Fibroblast of pulmonary artery (primary cell): ENCODE measurements at regions not wholly inside any gene's neighbourhood (a gene's known extent, or its start where the extent isn't known, plus 50 kb on each side); places are given as distances from the start of the nearest gene placed in this dataset.

Experiments
- DNase-seq: peaks from one replicate; pipeline ENCODE4 v3.0.0-alpha.2; 2010; ENCODE audit warnings: low read depth
- H3K4me3 ChIP-seq: replicated peaks from 2 replicates; pipeline ENCODE4 v1.5.1; 2011; ENCODE audit warnings: low read depth, mild to moderate bottlenecking, control low read depth, low read length, moderate library complexity
- CTCF ChIP-seq: IDR thresholded peaks from 2 replicates; pipeline ENCODE4 v1.5.1; 2011; ENCODE audit warnings: mild to moderate bottlenecking, control low read depth, low read length, inconsistent platforms; ENCODE audit errors: missing control alignments

- no peak for TF ChIP-seq CTCF
- no peak for DNase-seq
- no peak overlapping the region for H3K4me3 ChIP-seq
These were observed 93.7 kb upstream of the SPON1 start for GRCh38 chr11:13868710-13869397.

GRCh38 chr11:13869398-13869886, 93.1 kb upstream of the SPON1 start:
- no peak for DNase-seq
- no peak for TF ChIP-seq CTCF
- no peak overlapping the region for H3K4me3 ChIP-seq

GRCh38 chr11:13874597-13874996, 87.9 kb upstream of the SPON1 start:
- no peak for TF ChIP-seq CTCF
- DNase-seq: no peak
- H3K4me3 ChIP-seq: no peak overlapping the region

- DNase-seq: no peak
- TF ChIP-seq CTCF: no peak
- no peak overlapping the region for H3K4me3 ChIP-seq
These were observed 86.9 kb upstream of the SPON1 start for GRCh38 chr11:13875643-13876042.

GRCh38 chr11:13876423-13876822, 86.1 kb upstream of the SPON1 start:
- no peak for DNase-seq
- no peak overlapping the region for H3K4me3 ChIP-seq
- TF ChIP-seq CTCF: no peak

- no peak for TF ChIP-seq CTCF
- DNase-seq: no peak
- no peak overlapping the region for H3K4me3 ChIP-seq
These were observed 84.4 kb upstream of the SPON1 start for GRCh38 chr11:13878077-13878476.

- DNase-seq: no peak
- no peak for TF ChIP-seq CTCF
- H3K4me3 ChIP-seq: no peak overlapping the region
These were observed 81.9 kb upstream of the SPON1 start for GRCh38 chr11:13880634-13881033.
